ENCODE measurements at regions not wholly inside any gene's neighbourhood (a gene's known extent, or its start where the extent isn't known, plus 50 kb on each side); places are given as distances from the start of the nearest gene placed in this dataset.

GRCh38 chr22:34976474-34976873 is 89.5 kb upstream of the ISX start:
- 84 to 89% methylated on average over 4 of the region's 4 CpGs for WGBS, 2 donors

DNA sequence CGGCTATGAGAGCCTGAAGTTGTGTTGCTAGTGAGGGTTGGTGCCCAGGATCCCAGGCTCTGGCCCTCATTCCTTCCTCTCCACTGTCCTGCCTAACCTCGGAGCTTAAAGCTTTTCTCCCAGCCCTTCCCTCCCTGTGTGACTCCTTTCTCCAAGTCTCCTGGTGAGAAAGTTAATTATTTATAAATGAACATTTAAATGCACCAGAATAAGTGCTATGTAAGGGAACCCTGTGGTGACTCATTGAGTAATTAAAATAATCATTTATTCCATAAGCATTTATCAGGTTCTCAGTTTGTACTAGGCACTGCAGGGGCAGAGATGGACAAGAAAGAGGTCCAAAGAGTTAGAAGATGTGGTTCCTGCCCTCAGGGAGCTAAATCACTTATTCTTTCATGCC is 89.1 kb upstream of the ISX start:
- no peaks in the 10 kb centered on the region for H3K36me3 ChIP-seq
- no peak overlapping the region for H3K27ac ChIP-seq
- TF ChIP-seq, protein P1, sequence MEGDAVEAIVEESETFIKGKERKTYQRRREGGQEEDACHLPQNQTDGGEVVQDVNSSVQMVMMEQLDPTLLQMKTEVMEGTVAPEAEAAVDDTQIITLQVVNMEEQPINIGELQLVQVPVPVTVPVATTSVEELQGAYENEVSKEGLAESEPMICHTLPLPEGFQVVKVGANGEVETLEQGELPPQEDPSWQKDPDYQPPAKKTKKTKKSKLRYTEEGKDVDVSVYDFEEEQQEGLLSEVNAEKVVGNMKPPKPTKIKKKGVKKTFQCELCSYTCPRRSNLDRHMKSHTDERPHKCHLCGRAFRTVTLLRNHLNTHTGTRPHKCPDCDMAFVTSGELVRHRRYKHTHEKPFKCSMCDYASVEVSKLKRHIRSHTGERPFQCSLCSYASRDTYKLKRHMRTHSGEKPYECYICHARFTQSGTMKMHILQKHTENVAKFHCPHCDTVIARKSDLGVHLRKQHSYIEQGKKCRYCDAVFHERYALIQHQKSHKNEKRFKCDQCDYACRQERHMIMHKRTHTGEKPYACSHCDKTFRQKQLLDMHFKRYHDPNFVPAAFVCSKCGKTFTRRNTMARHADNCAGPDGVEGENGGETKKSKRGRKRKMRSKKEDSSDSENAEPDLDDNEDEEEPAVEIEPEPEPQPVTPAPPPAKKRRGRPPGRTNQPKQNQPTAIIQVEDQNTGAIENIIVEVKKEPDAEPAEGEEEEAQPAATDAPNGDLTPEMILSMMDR (IDR thresholded peaks at IDR 0.05), result no peak
- no peak for TF ChIP-seq POLR2A (IDR thresholded peaks at IDR 0.05)
- H3K4me1 ChIP-seq, result no peaks in the 10 kb centered on the region
- H3K27me3 ChIP-seq, result no peaks in the 10 kb centered on the region
- H3K9me3 ChIP-seq, result no peaks in the 10 kb centered on the region
- 78 to 85% methylated on average over 2 of the region's 2 CpGs for WGBS, 2 donors
- no peak overlapping the region for H3K4me3 ChIP-seq (replicated peaks in 1 of 3)
- intact Hi-C loops (cut with DNase I), result no loop called here
- DNase-seq, result no peak

More at GRCh38 chr22:34976474-34976873, 89.5 kb upstream of the ISX start:
- DNase-seq, result no peak
- Histone ChIP-seq H3K4me1 (no peaks in the 10 kb centered on the region), H3K4me3 (replicated peaks in 1 of 3) (no peak overlapping the region), H3K27ac (no peak overlapping the region), H3K36me3 (no peaks in the 10 kb centered on the region), H3K9me3 (no peaks in the 10 kb centered on the region), H3K27me3 (no peaks in the 10 kb centered on the region)
- TF ChIP-seq, protein P1 (IDR thresholded peaks at IDR 0.05), result no peak
- no peak for TF ChIP-seq POLR2A (IDR thresholded peaks at IDR 0.05)
- intact Hi-C loops (cut with DNase I), result no loop called here

DNA sequence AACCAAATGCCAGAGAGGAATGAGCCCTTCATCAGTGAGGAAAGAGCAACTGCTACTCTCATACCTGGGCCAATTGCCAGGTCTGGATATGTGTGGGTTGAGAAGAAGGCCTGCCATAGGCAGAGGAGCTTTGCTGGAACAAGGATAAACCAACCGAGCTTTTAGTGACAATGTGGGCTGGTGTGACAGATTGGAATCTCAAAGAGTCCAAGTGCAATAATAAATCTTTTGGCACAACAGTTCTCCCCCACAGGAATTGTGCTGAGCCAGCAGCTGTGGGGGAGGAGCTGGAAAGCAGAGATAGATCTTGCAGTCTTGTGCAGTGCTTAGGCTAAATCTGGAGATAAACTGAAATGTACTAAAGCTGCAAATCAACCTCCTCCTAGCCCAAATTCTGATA is 79.4 kb upstream of the ISX start:
- Histone ChIP-seq H3K36me3 (no peaks in the 10 kb centered on the region), H3K4me3 (replicated peaks in 1 of 3) (no peak overlapping the region), H3K4me1 (no peaks in the 10 kb centered on the region), H3K9me3 (no peaks in the 10 kb centered on the region), H3K27ac (no peak overlapping the region), H3K27me3 (no peaks in the 10 kb centered on the region)
- no peak for DNase-seq
- WGBS, 2 donors, result 65 to 95% methylated on average over 1 of the region's 1 CpG
- intact Hi-C loops (cut with DNase I), result no loop called here
- TF ChIP-seq POLR2A (IDR thresholded peaks at IDR 0.05), result no peak
- TF ChIP-seq, protein P1 (IDR thresholded peaks at IDR 0.05), result no peak

- intact Hi-C loops (cut with DNase I), result no loop called here
- H3K9me3 ChIP-seq, result no peaks in the 10 kb centered on the region
- H3K36me3 ChIP-seq, result no peaks in the 10 kb centered on the region
- 45 to 60% methylated on average over 5 of the region's 5 CpGs for WGBS, 2 donors
- no peak overlapping the region for H3K27ac ChIP-seq
- H3K4me3 ChIP-seq (replicated peaks in 1 of 3), result no peak overlapping the region
- H3K4me1 ChIP-seq, result no peaks in the 10 kb centered on the region
- TF ChIP-seq, protein P1 (IDR thresholded peaks at IDR 0.05), result no peak
- TF ChIP-seq POLR2A (IDR thresholded peaks at IDR 0.05), result no peak
- DNase-seq, result no peak
- H3K27me3 ChIP-seq, result no peaks in the 10 kb centered on the region
Observed at GRCh38 chr22:34992672-34993071, 73.3 kb upstream of the ISX start.

DNA sequence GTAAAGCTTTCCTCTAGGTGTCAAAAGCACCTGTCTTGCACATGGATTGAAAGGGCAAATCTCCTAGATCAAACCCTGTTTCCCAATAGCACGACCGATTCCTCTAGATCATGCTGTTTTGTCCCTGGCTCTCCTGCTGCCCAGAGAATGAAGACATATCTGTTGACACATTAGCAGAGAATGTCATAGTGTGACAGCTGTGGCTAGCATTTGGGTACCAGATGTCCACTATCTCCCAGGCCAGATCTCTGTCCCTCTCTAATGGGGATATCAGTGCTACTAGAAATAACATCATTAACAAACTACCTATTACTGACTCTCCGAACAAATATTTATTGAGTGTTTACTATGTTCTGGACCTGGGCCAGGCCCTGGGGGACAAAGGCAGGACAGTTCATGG is 72.4 kb upstream of the ISX start:
- Histone ChIP-seq H3K4me1 (no peaks in the 10 kb centered on the region), H3K9me3 (no peaks in the 10 kb centered on the region), H3K27me3 (no peaks in the 10 kb centered on the region), H3K27ac (no peak overlapping the region), H3K4me3 (replicated peaks in 1 of 3) (no peak overlapping the region), H3K36me3 (no peaks in the 10 kb centered on the region)
- DNase-seq, result no peak
- TF ChIP-seq, protein P1 (IDR thresholded peaks at IDR 0.05), result no peak
- TF ChIP-seq POLR2A (IDR thresholded peaks at IDR 0.05), result no peak
- intact Hi-C loops (cut with DNase I), result no loop called here
- WGBS, 2 donors, result 89 to 92% methylated on average over 3 of the region's 3 CpGs

Data from thyroid gland (tissue), 4 donors.